Prostate gland (tissue), 2 donors: ENCODE measurements at regions not wholly inside any gene's neighbourhood (a gene's known extent, or its start where the extent isn't known, plus 50 kb on each side); places are given as distances from the start of the nearest gene placed in this dataset.

ENCODE experiments used
- POLR2AphosphoS5 ChIP-seq: sonication (generic); formaldehyde crosslinking; IDR thresholded peaks from one replicate; pipeline ENCODE4 v1.6.1; 2017; ENCODE audit warnings: antibody characterized with exemption
- TF ChIP-seq, protein P1 (sequence below), 4 experiments: fragments of 200-600 bp in 2 of 4; fragments of 450-650 bp in 2 of 4; sonication (generic) in 2 of 4; IDR thresholded peaks; 1 replicate in 3 of 4; 2 replicates in 1 of 4; pipeline ENCODE4 v1.5.1; 2016 to 2019; ENCODE audit warnings: antibody characterized with exemption in 4 of 4, mild to moderate bottlenecking in 2 of 4, moderate library complexity in 2 of 4

DNA sequence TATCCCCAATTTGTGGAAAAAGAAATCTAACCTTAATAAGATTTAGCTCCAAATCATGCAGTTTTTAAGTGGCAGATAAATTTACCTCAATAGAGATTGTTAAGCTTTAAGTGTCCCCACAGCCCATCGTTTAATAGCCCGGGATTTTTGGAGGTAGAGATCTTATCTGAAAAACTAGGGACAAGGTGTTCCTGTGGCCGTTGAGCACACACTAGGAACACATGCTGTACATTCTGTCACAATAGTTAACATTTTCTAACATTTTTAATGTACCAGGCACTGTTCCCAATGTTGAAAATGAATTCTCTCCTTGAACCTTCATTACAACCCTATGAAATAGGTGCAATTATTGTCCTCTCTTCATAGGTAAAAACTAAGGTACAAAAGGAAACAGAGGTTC is 85.7 kb upstream of the PLD5 start:
- TF ChIP-seq, protein P1, sequence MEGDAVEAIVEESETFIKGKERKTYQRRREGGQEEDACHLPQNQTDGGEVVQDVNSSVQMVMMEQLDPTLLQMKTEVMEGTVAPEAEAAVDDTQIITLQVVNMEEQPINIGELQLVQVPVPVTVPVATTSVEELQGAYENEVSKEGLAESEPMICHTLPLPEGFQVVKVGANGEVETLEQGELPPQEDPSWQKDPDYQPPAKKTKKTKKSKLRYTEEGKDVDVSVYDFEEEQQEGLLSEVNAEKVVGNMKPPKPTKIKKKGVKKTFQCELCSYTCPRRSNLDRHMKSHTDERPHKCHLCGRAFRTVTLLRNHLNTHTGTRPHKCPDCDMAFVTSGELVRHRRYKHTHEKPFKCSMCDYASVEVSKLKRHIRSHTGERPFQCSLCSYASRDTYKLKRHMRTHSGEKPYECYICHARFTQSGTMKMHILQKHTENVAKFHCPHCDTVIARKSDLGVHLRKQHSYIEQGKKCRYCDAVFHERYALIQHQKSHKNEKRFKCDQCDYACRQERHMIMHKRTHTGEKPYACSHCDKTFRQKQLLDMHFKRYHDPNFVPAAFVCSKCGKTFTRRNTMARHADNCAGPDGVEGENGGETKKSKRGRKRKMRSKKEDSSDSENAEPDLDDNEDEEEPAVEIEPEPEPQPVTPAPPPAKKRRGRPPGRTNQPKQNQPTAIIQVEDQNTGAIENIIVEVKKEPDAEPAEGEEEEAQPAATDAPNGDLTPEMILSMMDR (IDR thresholded peaks at IDR 0.05): no peak
- TF ChIP-seq POLR2AphosphoS5: no peak
